ENCODE measurements at regions not wholly inside any gene's neighbourhood (a gene's known extent, or its start where the extent isn't known, plus 50 kb on each side); places are given as distances from the start of the nearest gene placed in this dataset.

DNA sequence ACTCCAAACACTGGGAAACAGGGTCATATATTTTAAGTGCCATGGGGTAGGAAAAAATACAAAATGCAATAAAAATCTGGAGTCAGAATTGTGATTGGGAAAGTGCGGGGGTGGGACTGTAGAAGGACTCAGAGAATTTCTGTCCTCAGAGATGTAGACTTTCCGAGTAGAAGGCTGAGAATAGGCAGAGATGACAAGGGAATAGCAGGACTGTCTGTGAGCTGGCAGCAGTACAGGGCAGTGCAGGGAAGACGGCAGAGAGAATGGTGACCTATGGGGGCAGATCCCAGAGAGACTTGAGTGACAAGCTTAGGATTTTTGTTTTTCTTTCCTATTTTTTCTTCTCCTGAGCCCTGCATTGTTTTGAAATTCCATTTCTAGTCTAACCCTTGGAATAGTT, 127.6 kb downstream of the SLC16A9 start (continued):
- no peak for TF ChIP-seq ZNF274 (IDR thresholded peaks at IDR 0.05; ENCODE audit: borderline replicate concordance, extremely low read depth, low read length)
- TF ChIP-seq, protein P1, sequence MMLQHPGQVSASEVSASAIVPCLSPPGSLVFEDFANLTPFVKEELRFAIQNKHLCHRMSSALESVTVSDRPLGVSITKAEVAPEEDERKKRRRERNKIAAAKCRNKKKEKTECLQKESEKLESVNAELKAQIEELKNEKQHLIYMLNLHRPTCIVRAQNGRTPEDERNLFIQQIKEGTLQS (IDR thresholded peaks at IDR 0.05; ENCODE audit: insufficient read depth, low read depth, low read length) = no peak
- TF ChIP-seq NRF1 (IDR thresholded peaks at IDR 0.05; ENCODE audit: low read depth, low read length) = no peak
